ENCODE measurements at regions not wholly inside any gene's neighbourhood (a gene's known extent, or its start where the extent isn't known, plus 50 kb on each side); places are given as distances from the start of the nearest gene placed in this dataset.
"Not testable (repeated sequence)": the region's sequence is repeated elsewhere in the genome, so short reads cannot be mapped to it uniquely, and the experiment has no call there.

DNA sequence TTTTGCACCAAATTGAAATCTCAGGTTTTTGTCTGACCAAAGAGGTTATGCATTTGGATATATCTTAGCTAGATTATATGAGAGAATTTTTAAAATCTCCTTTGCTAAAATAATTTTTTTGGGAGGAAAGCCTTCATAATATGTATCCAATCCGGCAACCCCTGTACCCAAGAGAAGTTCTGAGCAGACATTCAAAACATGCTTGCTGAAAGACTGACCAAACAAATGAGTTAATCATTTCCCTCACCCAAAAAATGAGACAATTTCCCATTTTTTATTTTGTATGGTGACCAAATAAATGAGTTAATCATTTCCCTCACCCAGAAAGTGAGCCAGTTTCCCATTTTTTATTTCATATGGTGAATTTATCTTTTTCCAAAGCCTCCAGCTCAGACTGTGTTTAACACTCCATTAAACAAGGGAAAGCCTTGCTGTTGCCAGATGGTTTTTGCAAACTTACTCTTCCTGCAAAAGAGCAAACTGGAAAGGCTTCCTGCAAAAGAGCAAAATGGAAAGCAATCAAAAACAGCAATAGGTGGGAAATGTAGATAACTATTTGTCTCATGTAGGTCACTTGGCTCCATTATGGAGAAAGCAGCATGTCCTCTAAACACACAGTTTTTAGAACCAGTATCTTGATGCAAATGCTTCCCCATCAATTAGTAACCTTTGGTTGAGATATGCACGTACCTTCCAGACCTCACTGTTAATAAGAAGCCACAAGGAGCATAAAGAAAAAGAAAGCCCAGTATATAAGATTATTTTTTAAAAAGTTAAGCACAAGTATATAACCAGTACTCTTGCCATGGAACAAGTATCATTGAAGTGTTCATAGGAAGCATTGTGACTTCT lies 78.4 kb upstream of the OSTN start:
- Mint-ChIP-seq H3K9me3 (ENCODE audit: low read depth) (no peaks in the 10 kb centered on the region), H3K4me3 (no peak overlapping the region), H3K27ac (no peak overlapping the region), H3K4me1 (no peaks in the 10 kb centered on the region), H3K36me3 (ENCODE audit: low read depth) (no peaks in the 10 kb centered on the region), H3K27me3 (no peaks in the 10 kb centered on the region)
- POLR2A ChIA-PET, result no interaction called here
- CTCF ChIA-PET, result no interaction called here
- intact Hi-C loops (cut with DNase I, micrococcal nuclease), result no loop called here
- no peak for DNase-seq
- ATAC-seq, result no peak

DNA sequence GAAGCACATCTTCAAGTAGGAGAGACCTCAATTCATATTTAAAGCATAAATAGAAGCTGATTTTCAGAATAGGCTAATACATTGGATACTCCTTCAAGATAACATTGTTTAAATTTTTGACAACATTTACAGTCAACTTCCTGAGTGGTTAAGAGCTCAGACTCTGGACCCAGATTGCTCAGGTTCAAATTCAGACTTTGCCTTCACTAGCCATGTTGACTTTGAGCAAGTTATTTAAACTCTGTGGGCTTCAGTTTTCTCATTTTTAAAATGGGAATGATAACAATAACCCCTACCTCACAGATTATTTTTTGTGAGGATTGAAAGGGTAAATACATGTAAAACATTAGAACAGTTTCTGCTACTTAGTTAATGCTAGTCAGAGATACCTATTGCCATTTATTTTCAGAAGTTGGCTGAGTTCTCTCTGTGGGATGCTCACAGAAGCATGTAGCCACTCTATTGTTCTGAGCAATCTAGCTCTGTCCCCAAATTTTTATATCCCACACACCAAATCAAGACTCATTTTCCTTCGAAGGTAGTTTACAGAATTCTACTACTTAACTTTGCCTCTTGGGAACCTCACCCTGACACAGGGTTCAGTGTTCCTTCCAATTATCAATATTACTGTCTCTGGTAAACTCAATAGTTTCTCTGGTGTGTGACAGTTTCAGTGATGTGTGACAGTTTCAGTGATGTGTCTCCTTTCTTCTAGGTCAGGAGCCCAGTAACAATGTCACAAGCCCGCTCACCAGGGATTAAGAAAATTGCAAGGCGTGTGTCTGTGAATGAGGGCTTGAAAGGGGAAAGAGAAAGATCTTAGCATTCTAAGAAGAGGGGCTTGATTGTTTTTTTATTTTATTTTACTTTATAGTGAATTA lies 79.4 kb upstream of the OSTN start:
- intact Hi-C loops (cut with DNase I, micrococcal nuclease), result no loop called here
- Mint-ChIP-seq H3K4me1 (no peaks in the 10 kb centered on the region), H3K36me3 (ENCODE audit: low read depth) (no peaks in the 10 kb centered on the region), H3K9me3 (ENCODE audit: low read depth) (no peaks in the 10 kb centered on the region), H3K27me3 (no peaks in the 10 kb centered on the region), H3K27ac (no peak overlapping the region), H3K4me3 (no peak overlapping the region)
- ChIA-PET CTCF (no interaction called here), POLR2A (no interaction called here)
- ATAC-seq (no peak), DNase-seq (no peak)

DNA sequence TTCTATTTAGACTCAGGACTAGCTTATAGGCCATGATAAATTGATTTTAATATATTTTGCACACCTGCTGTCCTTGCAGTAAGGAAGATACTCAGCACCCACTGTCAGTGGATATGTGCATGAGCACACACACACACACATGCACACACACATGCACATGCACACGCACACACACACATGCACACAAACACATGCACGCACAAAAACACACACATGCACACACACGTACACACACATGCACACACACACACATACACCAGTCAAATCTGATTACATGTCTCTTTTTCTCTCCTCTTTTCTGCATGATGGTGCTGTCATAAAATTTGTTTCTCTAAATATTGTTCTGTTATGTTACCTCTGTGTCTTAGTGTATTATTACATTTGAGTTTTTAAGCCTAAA lies 87.3 kb upstream of the OSTN start:
- Mint-ChIP-seq H3K27ac (no peak overlapping the region), H3K9me3 (ENCODE audit: low read depth) (no peaks in the 10 kb centered on the region), H3K36me3 (ENCODE audit: low read depth) (no peaks in the 10 kb centered on the region), H3K4me1 (no peaks in the 10 kb centered on the region), H3K4me3 (no peak overlapping the region), H3K27me3 (no peaks in the 10 kb centered on the region)
- ChIA-PET CTCF (no interaction called here), POLR2A (no interaction called here)
- DNase-seq (no peak), ATAC-seq (no peak)
- intact Hi-C loops (cut with DNase I, micrococcal nuclease), result no loop called here

DNA sequence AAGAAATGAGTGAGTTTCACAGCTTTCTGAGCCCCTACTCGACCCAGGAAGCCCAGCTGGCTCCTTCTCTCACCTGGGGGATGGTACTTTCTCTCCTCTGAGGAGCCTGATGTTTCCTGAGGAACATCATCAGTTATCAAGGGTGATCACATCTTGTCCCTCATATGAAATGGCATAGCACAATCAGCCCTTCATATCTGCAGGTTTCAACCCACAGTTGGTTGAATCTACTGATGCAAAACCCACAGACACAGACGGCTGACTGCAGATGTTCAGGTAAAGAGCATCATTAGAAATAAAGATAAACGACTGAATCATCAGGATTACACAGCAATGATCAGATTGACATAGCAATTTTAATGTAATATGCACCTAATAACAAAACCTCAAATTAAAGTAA lies 93.6 kb upstream of the OSTN start:
- no peaks in the 10 kb centered on the region for H3K36me3 Mint-ChIP-seq (ENCODE audit: low read depth)
- ChIA-PET CTCF (no interaction called here), POLR2A (no interaction called here)
- no peaks in the 10 kb centered on the region for H3K4me1 Mint-ChIP-seq
- H3K27me3 Mint-ChIP-seq, result no peaks in the 10 kb centered on the region
- DNase-seq, result no peak
- H3K27ac Mint-ChIP-seq, result no peak overlapping the region
- no peaks in the 10 kb centered on the region for H3K9me3 Mint-ChIP-seq (ENCODE audit: low read depth)
- intact Hi-C loops (cut with DNase I, micrococcal nuclease), result no loop called here
- no peak overlapping the region for H3K4me3 Mint-ChIP-seq
- no peak for ATAC-seq

DNA sequence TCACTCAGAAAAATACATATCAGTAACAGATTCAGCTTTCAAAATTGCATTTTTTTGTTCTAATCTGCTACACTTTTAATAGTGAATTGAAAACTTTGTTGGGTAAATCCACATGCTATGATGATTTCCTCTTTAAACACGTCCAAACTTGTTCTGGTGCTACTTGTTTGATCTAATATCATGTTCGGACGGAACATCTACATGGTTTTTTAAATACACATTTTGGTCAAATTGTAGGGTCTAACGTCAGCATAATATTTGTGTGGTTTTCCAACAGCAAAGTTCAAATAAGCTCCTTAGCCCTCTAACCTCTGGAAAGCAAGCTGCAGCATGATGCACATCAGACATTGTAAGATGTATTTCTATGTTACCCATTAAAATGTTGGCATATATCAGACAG lies 98.5 kb upstream of the OSTN start:
- Mint-ChIP-seq H3K27me3 (no peaks in the 10 kb centered on the region), H3K36me3 (ENCODE audit: low read depth) (no peaks in the 10 kb centered on the region), H3K4me3 (no peak overlapping the region), H3K27ac (no peak overlapping the region), H3K4me1 (no peaks in the 10 kb centered on the region), H3K9me3 (ENCODE audit: low read depth) (no peaks in the 10 kb centered on the region)
- POLR2A ChIA-PET, result interaction anchor here (0.7 kb wide), 1 partner anchor 102 kb away, joined by 4 read pairs; no protein-coding TSS in a partner anchor
- ATAC-seq (no peak), DNase-seq (no peak)
- CTCF ChIA-PET, result no interaction called here
- intact Hi-C loops (cut with DNase I, micrococcal nuclease), result no loop called here

DNA sequence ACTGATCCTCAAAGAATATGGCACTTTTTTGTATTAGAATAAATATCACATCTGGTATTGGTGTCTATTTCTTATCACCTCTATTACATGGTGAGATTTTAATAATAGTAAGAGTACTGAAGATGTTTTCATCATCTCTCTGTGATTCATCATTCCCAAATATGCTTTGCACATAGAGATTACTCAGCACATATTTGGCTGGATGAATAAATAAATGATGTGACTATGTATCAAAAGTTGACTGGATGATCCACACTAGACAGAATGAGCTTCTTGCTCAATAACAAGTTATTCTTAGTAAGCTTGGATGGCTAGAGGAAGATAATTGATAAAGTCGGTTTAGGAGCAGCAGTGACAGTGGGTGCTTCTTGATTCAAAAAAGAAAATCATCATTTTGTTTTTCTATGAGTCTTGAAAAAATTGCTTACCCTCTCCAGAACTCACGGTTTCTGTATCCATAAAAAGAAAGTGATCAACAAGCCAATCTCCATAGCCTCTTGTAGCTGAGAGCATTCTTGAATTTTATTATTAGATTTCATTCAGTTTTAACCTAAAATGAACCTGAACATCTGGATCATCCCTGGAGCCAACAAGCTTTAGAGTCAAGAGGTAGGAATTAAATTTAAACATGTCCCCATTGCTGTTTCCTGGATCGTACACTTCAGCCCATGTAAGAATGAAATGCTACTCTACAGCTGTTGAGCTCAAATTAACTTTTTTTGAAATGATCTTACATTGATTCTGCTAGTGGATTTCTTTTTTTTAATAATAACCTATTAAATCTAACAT lies 104.8 kb upstream of the OSTN start:
- H3K9me3 Mint-ChIP-seq (ENCODE audit: low read depth), result no peaks in the 10 kb centered on the region
- ChIA-PET POLR2A (no interaction called here), CTCF (interaction anchor here (0.5 kb wide), 1 partner anchor 85 kb away, joined by 3 read pairs; no protein-coding TSS in a partner anchor)
- DNase-seq, result no peak
- intact Hi-C loops (cut with DNase I, micrococcal nuclease), result no loop called here
- no peak for ATAC-seq
- no peak overlapping the region for H3K4me3 Mint-ChIP-seq
- no peaks in the 10 kb centered on the region for H3K4me1 Mint-ChIP-seq
- H3K27me3 Mint-ChIP-seq, result no peaks in the 10 kb centered on the region
- H3K27ac Mint-ChIP-seq, result no peak overlapping the region
- no peaks in the 10 kb centered on the region for H3K36me3 Mint-ChIP-seq (ENCODE audit: low read depth)

DNA sequence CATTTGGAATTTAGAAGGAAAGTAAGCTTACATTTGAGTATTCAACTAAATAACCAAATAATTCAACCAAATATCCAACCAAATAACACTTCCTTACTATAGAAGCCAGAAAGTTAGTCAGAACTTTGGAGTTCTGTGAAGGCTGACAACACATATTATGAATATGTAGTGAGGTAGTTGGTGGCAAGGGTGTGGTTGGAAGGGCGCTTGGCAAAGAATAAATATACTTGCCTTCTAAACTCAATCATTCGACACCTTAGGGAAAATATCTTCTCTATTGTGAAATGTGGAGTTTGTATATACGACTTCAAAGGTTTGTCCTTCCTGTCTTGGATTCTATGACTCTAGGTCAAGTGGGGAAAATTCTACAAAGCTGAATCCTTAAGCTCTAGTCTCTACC lies 111.7 kb upstream of the OSTN start:
- intact Hi-C loops (cut with DNase I, micrococcal nuclease), result no loop called here
- no peak overlapping the region for H3K4me3 Mint-ChIP-seq
- H3K27me3 Mint-ChIP-seq, result no peaks in the 10 kb centered on the region
- no peaks in the 10 kb centered on the region for H3K9me3 Mint-ChIP-seq (ENCODE audit: low read depth)
- no peak for DNase-seq
- H3K27ac Mint-ChIP-seq, result no peak overlapping the region
- no peak for ATAC-seq
- ChIA-PET POLR2A (no interaction called here), CTCF (interaction anchor here (1.0 kb wide), 1 partner anchor 69 kb away, joined by 3 read pairs; no protein-coding TSS in a partner anchor)
- H3K4me1 Mint-ChIP-seq, result no peaks in the 10 kb centered on the region
- no peaks in the 10 kb centered on the region for H3K36me3 Mint-ChIP-seq (ENCODE audit: low read depth)

DNA sequence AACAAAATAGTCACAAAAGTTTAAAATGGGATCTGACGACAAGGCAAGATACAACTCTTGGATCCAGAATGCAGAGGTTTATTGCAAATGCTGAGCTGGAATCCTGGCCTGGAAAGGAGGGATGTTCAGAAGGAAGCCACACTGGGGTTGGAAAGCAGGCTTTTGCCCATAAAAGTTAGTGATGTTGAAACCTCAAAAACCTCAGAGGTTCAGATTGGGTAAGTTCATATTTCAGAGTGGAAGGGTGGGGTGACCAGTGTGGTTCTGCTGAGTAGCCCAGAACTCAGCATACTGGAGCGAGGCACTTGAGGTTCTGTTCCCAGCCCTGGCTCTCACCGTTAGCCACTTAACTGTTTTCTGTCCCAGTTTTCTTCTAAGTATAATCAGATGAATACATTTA lies 114.0 kb upstream of the OSTN start:
- ATAC-seq, result no peak
- intact Hi-C loops (cut with DNase I, micrococcal nuclease), result no loop called here
- H3K4me3 Mint-ChIP-seq, result no peak overlapping the region
- no peaks in the 10 kb centered on the region for H3K9me3 Mint-ChIP-seq (ENCODE audit: low read depth)
- ChIA-PET CTCF (interaction anchor here (1.2 kb wide), 1 partner anchor 47 kb away, joined by 3 read pairs; no protein-coding TSS in a partner anchor), POLR2A (no interaction called here)
- no peaks in the 10 kb centered on the region for H3K4me1 Mint-ChIP-seq
- DNase-seq, result no peak
- no peaks in the 10 kb centered on the region for H3K27me3 Mint-ChIP-seq
- H3K27ac Mint-ChIP-seq, result no peak overlapping the region
- no peaks in the 10 kb centered on the region for H3K36me3 Mint-ChIP-seq (ENCODE audit: low read depth)

DNA sequence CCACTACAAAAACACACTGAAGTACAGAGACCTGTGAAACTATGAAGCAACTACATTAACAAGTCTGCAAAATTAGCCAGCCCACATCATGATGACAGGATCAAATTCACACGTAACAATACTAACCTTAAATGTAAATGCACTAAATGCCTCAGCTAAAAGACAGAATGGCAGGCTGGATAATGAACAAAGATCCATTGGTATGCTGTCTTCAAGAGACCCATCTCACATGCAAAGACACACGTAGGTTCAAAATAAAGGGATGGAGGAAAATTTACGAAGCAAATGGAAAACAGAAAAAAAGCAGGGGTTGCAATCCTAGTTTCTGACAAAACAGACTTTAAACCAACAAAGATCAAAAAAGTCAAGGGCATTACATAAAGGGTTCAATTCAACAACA lies 120.1 kb upstream of the OSTN start:
- CTCF ChIA-PET; DNase-seq; H3K9me3 Mint-ChIP-seq (ENCODE audit: low read depth); H3K36me3 Mint-ChIP-seq (ENCODE audit: low read depth); H3K27ac Mint-ChIP-seq; intact Hi-C loops (cut with DNase I, micrococcal nuclease); ATAC-seq; POLR2A ChIA-PET; H3K4me1 Mint-ChIP-seq; H3K27me3 Mint-ChIP-seq; H3K4me3 Mint-ChIP-seq: not testable (repeated sequence)

DNA sequence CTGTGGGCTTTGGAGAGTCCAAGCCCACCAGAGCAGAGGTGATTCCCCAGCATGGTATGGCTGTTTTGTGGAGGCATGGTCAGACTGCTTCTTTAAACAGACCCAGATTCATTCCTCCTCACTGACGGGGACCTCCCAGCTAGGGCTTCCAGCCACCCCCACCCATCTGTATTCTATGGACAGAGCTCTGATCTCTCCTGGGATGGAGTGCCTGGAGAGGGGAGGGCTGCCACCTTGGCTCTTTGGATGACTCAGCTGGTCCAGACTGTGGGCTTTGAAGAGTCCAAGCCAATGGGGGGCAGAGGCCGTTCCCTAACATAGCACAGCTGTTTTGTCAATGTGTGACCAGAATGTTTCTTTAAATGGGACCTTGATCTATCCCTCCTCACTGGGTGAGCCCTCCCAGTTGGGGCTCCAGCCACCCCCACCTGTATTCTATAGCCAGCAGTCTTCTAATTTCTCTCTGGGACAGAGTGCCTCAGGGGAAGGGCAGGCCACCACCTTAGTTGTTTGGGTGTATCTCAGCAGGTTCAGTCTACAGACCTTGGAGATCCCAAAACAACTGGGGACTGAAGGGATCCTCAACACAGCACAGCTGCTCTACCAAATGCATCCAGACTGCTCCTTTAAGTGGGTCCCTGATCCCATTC lies 122.0 kb upstream of the OSTN start:
- CTCF ChIA-PET, result no interaction called here
- ATAC-seq (no peak), DNase-seq (no peak)
- intact Hi-C loops (cut with DNase I, micrococcal nuclease), result no loop called here
- POLR2A ChIA-PET, result no interaction called here
- Mint-ChIP-seq H3K4me1 (no peaks in the 10 kb centered on the region), H3K36me3 (ENCODE audit: low read depth) (no peaks in the 10 kb centered on the region), H3K4me3 (no peak overlapping the region), H3K9me3 (ENCODE audit: low read depth) (peaks cover 3% of the 10 kb centered on the region), H3K27me3 (peaks cover 3% of the 10 kb centered on the region), H3K27ac (no peak overlapping the region)

DNA sequence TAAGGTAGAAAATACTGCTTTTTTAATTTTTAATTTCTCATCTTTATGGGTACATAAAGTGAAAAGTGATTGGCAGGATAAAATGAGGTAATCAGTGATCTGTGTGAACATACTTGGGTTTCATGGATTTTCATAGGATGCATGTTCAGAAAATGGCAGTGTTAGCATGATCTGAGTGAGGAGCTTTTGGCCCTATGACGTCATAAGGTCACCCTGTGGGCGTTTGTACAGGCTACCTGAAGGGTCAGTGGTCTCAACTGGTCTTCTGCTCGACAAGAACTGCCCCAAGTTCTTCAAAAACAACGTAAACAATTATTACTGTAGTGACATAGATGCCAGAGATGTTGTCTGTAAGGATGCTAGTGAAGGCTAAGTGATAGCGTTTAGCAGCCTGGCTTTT lies 124.5 kb upstream of the OSTN start:
- Mint-ChIP-seq H3K27me3 (peaks cover 4% of the 10 kb centered on the region), H3K4me3 (no peak overlapping the region)
- intact Hi-C loops (cut with DNase I, micrococcal nuclease), result no loop called here

More for the DNA sequence above, 124.5 kb upstream of the OSTN start:
- H3K9me3 Mint-ChIP-seq (ENCODE audit: low read depth), result no peaks in the 10 kb centered on the region
- no peaks in the 10 kb centered on the region for H3K4me1 Mint-ChIP-seq
- H3K27ac Mint-ChIP-seq, result no peak overlapping the region
- ChIA-PET CTCF (no interaction called here), POLR2A (no interaction called here)
- ATAC-seq, result no peak
- no peaks in the 10 kb centered on the region for H3K36me3 Mint-ChIP-seq (ENCODE audit: low read depth)
- DNase-seq, result no peak
